CD4-positive, alpha-beta T cell treated with Interleukin-6 at 100 ng/mL for 8 hours (primary cell): ENCODE measurements at regions not wholly inside any gene's neighbourhood (a gene's known extent, or its start where the extent isn't known, plus 50 kb on each side); places are given as distances from the start of the nearest gene placed in this dataset.

ENCODE experiments used
- DNase-seq: peaks from one replicate; pipeline ENCODE4 v3.0.0-alpha.2; 2020; ENCODE audit warnings: mixed read lengths, low spot score

DNA sequence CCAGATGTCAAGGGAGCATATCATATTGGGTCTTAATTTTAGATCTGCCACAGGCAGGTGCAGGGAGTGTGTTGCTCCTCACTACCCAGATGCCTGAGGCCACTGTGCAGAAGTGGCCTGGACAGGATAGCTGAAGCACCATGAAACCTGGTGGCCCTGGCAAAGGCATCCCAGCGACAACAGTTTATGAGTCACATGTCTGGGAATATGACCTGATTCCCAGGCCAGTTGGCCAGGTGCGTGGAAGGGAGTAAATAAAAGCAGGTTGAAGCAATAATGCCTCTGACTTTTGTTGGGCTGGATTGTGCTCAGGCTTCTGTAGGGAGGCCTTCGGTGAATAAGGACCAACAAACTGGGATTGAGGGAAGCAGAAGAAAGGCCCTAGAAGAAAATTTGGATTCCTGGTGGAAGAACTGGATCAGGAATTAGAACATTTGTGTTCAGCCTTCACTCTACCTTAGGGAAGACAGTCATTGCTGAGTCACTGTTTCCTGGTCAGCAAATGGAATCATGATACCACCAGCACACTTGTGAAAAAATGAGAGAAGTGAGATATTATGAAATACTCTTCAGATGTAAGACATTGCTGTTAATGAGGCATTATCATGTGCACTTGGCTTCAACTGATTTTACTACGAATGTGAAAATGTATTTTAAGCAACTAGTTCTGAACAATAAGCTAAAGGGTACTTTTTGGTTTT, 78.4 kb upstream of the ZNF516 start:
- no peak for DNase-seq

DNA sequence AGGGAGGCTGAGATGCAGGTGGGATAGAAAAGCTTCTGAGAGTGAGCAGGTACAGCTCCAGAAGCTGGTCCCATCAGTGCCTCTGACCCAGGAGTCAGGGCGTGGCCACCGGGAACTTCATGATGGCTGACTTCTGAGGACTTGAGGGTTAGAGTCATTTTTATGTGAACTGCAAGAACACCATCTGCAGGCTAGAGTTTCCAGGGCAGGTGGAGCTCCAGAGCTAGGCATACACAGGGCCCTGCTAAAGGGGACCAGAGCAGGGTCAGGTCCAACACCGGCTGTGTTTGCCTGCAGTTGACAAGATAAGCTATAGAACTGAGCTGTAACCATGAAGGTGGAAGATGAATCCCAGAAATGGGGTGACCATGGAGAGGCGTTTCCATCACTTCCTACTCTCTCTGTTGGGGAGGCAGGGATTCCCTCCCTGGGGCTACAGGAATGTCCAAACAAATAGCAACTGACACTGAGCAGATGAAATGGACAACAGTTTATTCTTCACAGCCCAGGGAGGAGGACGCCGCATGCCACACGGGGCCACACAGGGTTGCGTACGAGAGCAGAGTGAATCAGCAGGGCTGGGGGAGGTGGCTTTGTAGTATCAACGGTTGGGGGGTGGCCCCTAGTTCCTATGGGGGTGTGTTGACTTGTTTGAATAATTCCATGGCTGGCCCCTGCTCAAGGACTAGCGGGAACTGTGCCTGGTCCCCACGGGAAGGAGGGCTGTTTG, 77.6 kb upstream of the ZNF516 start:
- no peak for DNase-seq

DNA sequence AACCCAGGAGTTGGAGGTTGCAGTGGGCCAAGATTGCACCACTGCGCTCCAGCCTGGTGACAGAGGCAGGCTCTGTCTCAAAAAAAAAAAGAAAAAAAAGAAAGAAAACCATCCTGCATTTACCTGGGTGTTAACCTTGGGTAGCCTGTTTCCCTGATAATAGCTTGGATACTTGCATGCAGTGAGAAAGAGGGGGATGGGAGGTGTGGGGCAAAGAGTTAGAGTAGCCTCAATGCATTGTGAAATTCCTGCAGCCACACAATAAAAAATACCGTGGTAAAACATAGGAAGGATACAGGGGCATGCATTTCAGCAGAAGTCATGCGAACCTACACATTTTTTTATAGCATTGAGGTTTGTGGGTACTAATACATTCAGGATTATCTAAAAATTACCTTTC, 76.6 kb upstream of the ZNF516 start:
- no peak for DNase-seq

DNA sequence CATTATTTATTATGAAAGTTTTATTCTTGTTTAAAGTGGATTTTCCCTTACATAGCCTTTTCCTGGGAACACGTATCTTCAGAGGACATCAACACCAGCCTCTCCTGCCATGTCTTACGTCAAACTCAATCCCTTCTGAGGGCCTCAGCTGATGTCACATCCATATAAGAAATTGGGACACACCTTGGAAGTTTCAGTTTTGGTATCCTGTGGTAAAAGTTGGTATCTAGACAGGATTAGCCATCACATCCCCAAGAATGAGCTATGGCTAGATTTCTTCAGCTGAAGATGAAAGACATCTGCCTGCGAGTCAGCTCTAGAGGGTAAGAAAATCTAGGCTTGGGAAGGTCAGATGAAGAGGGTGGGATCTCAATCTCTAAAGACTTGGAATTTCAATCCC, 75.8 kb upstream of the ZNF516 start:
- DNase-seq = no peak

DNA sequence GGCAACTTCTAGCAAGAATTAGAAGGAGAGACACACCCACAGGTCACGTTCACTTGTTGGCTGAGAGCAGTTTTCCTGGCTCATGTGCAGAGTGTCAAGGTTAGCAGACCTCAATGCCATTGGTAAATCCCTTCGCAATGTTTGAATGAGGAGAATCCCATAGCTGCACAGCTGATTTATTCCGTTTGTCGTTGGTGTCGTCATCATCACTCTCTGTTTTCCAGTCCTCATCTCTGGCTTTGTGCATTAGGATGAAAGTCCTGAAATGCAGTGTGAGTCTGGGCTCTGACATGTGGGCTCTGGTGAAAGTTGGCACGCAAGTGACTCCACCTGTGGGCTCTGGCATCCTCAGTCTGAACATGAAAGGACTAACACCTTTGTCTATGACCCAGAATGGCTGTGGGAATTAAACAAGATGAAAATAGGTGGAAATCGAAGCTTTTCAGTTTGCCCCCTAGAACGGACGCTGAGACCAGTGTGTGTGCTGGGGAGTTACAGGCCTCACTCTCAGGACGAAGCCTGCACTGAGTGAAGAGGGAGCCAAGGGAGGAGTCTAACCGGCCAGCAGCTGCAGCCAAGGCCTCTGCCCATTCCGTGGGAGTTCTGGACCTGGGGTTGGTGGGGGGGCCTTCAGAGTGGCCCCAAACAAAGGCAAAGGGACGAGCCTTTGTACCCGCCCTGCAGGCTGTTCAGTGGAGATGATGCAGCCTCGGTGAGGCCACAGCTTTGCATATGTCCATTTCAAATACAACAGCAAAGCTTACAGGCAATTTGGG, 74.8 kb upstream of the ZNF516 start:
- DNase-seq = no peak

DNA sequence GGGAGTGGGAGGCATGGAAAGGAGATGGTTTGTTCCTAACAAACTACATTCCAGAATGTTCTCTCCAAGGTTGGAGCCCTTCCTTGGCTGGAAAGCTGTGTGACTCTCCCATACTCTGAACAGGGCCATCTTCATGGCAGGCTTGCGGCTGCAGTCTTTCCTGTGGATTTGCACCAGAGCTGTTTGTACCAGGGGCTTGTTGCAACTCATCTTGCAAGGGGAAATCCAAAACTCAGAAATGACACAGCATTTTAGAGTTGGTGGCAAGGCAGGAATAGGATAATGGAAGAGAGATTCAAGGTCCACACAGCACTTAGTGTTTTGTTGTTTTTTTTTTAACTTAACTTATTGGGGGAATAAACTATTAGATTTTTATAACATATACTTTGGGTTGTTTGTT, 73.7 kb upstream of the ZNF516 start:
- no peak for DNase-seq

DNA sequence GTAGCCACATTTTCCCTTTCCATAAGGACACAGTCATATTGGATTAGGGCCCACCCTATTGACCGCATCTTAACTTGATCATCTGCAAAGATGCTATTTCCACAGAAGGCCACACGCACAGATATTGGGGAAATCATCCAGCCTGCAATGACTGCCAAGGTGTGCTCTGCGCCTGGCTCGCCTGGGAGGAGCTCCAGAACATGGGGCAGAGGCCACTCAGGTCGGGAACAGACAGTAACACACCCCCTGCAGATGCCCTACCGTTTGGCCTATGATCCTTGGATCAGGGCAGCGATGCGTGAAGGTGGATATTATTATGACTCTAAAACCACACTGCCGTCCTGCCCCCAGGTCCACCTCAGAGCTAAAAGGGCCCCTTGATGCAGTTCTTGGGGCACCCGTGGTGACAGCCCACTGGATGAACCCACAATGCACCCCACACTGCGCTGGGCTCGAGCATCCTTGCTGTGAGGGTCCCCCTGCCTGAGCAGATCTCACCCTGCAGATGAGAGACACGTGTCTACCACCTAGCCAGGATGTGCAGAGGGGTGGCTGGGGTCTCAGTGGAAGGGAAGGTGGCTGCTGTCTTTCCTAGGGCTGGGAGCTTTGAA, 72.9 kb upstream of the ZNF516 start:
- DNase-seq = no peak

DNA sequence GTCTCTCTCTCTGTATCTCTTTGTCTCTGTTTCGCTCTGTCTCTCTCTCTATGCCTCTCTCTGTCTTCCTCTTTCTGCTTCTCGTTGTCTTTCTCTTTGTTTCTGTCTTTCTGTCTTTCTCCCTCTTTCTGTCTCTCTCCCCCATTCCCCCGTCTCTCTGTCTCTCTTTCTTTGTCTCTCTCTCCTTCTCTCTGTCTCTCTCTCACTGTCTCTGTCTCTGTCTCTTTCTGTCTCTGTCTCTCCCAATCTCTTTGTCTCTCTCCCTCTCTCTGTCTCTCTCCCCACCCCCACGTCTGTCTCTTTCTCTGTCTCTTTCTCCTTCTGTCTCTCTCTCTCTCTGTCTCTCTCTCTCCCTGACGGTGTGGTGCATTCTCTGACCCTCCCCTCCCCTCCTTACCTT, 71.9 kb upstream of the ZNF516 start:
- DNase-seq = no peak

DNA sequence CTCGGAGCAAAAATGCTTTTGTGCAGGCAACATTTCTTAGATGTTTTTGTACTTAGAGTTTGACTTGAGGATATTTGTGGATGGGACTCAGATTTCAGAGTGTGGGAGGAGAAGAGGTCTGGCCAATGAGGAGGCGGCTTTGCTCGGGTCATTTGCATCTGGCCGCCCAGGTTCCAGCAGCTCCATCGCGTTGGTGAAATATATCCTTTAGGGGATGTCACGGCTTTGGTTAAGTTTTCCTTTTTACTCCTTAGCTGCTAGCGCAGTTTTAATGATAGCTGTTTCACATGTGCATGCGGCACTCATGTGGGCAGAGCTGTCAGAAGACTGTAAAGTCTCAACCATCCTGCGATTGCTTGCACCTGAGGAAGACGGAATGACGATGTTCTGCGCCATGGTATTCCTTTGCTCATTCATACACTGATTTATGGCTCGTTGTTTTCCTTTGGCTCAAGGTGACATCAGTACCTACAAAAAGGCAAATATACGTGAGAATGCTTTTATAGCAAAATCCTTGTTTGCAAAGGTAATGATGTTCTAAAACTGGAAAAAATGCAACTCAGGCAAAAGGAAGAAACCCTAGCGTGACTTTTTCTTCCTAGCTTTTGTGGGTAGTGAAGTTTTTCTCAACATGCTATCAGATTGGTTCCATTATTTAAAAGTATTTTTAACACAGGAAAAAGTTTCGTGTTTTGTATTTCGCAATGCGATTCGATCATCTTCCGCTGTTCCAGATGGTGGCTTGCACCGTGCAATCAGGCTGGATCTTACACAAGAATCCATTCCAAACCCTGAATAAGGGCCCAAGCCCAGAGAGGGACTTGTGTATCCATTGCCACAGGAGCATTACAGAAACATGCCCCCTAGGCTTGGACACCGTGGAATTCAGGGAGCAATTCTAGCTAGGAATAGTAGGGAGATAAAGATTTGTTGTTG, 70.5 kb upstream of the ZNF516 start:
- no peak for DNase-seq

DNA sequence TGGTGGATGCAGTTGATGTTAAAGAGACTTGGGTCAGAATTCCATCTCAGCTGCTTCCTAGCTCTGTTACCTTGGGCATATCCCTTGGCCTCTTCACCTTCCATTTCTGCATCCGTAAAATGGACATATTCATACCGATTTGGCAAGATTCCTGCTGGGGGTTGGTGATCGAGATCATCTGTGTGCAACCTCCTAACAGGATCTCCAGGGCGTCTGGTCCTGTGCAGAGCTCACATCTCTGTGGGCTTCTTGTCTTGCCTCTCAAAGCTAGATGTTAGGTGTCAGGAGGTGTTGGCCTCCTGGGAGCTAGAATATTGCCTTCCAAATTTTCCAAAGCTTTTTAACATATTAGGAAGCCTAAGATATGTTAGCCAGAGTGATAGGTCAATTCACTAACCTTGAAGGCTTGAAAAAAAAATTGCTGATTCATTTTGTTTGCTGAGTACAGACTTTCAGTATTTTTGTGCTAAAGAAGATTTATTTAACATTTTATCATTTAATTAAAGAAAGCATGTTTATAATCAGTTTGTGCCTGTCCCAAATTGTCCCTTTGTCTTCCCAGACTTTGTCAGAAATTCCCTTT, 69.7 kb upstream of the ZNF516 start:
- no peak for DNase-seq

DNA sequence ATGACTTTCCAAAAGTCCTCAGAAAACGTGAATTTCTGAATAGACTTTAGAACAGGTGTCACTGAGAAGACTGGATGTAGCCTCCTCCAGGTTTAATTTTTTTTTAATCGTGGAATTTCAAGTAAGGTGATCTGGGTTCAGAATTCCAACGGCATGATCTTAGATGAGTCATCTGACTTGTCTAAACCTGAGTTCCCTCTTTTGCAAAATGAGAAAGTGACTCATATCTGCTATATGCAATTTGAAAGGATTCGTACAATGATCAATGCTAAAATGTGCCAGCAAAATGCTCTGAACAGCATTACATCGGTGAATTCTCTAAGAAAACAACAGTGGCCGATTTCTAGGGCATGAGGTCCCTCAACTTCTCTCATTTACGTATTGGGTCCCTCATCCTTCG, 69.1 kb upstream of the ZNF516 start:
- no peak for DNase-seq

DNA sequence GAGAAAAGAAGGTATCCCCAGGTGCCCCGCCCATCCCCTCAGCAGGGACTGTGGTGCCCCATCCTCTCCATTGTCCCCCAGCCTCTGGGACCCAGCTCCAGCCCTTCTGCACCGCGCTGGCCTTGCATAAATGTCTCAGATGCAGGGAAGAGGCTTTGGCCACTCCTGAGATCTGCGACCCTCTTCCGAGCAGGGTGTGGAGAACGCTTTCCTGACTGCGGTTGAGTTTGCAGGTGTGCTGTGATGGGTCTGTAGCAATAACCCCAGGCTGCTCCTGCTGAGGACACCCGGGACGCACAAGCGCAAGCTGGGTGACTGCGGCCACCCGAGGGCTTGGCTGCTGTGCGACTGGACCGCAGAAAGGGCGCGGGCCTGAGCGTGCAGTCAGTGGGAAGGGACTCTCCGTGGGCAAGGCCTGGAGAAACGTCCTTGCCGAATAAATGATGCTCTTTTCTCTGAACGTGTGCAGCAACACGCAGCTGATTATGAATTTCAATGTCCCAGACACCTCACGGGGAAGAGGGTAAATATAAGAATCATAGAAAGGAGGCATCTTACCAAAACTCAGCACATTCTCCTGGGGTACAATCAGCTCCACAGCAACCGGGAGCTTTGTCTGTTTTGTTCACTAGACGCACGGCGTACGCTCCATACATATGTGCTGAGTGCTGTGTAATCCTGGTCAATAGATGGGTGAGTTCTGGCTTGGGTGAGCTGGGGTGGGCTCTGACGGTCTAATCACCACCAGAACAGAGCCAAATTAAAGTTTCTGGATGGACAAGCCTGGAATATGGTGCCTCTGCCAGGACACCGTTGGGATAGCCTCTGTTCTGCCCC, 67.5 kb upstream of the ZNF516 start:
- DNase-seq = no peak

DNA sequence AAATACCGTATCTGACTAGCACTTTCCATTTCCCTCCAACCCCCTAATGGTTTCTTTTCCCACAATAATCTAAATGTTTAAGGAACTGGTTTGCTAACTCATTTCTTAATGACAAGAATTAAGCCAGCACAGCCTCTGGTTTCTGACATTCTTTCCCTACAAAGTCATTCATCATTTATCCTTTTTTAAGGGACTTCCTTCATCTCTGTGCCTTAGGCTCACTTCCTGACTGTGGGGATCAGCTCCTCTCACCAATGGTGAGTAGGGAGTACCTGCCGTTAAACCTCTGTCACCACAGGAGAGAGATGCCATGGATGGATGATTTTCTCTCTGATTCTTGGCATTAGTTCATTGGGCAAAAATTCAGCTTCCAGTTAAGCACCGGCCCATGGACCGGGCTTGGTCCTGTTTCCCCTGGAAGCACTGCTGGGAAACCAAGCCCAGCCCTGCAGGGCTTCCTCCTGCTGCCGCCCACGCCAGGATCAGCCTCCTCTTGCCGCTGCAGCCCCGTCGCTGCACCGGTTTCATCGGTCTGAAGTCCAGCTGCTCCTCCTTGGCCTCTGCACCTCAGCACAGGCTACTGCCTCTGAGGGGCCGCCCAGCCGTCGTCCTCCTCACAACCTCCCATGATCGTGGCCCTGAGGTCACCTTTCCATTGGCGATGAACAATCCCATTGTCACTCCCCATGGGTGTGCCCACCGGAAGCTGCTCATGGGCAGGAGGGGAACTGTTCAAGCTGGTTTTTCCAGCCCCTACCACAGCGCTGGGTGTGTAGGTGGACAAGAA, 64.0 kb upstream of the ZNF516 start:
- no peak for DNase-seq

DNA sequence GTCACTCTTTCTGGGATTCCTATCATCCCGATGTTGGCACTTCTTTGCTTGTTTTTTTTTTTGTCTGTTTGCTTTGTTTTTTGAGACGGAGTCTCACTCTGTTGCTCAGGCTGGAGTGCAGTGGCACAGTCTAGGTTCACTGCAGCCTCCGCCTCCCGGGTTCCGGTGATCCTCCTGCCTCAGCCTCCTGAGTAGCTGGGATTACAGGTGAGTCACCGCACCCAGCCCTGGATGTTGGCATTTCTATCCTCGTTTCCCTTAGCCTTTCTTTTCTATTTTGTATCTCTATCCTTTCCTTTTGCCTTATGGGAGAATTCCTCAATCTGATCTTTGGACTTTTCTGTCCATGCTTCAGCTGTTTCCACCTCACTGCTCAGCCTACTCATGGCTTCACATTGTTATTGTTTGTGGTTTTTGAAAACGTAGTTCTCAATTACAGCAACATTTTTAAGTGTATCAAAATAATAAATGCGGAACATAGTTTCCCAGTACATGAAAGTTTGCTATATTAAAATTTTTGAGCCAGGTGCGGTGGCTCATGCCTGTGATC, 62.1 kb upstream of the ZNF516 start:
- no peak for DNase-seq

DNA sequence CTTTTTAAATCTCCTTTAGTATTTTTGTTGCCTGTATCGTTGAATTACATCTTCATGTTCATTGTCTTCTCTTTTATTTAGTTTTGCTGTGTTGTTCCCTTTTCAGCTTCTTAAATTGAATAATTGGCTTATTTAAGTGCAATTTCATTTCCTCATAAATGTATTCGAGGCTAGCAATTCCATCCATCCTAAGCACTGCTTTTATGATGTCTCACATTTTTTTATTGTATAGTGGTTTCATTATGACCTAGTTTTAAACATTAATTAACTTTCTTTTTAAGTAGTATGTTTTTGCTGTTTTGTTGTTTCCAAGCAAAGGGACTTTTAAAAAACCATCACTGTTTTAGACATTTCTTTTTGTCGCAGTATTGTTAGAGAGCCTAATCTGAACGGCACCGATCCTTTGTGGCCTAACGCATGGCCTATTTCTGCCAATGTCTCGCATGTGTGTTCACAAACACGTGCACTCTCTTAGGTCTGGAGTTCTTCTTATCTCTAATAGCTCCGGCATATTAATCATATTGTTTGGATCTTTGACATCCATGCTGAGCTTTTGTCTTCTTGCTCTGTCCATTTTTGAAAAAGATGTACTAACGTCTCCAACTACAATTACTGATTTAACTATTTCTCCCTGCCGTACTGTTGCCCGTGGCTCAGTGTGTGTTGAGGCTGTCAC, 59.6 kb upstream of the ZNF516 start:
- DNase-seq = no peak

DNA sequence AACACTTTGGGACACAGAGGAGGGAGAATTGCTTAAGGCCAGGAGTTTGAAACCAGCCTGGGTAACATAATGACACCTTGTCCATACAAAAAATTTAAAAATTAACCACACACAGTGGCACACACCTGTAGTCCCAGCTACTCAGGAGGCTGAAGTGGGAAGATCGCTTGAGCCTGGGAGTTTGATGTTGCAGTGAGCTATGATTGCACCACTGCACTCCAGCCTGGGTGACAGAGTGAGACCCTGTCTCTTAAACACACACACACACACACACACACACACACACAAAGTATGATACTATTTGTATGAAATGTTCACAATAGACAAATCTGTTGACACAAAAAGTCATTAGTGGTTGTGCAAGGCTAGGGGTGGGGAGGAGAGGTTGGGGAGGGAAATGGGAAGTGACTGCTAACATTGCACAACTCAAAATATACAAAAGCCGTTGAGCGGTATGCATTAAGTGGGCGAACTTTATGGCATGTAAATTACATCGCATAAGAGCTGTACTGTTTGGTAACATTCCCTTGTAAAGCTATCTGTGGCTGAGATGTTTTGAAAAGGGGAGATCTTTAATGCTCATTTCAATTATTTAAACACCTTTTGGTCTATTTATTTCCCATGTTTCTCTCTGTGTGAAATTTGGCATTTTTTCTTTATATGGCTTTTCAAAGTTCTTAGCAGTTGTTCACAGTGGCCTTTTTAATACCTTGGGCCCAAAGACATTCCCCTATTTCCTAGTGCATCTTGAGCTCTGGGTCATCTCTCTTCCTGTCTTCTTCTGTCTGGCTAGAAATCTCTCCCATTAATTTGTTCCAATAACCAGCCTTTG, 58.9 kb upstream of the ZNF516 start:
- DNase-seq = no peak

DNA sequence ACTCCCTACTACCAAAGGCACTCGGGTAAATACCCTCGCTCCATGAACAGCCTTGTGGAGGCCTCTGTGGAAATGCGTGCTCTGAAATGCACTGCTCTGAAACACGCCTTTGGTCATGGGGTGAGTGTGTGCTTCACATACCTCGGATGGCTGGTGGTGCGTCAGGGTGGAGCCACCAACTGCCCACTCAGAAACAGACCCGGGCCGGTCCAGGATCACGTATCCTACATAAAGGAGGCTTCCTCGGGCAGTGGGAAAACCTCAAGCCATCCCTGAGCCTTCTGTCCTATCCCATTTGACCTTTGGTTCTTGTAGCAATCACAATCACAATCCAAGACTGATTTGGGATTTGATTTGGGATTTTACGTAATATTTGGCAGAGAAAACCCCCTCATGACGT, 53.5 kb upstream of the ZNF516 start:
- DNase-seq = no peak

DNA sequence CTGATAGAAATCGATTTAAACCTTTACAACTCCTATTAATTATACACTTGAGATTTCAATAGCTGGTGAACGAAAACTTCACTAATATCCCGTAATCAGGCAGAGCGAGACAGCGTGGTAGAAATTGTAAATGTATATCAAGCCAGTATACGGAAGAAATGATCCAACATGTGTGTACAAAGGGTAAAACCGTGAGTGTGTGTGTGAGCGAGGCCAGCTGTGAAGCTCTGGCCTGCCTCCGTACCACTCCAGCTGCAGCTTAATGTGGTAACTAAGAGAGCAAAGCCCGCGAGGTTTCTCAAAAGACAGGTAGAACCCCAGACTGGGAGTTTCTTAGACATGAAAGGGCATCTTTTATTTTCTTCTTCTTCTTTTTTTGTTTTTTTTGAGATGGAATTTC, 52.3 kb upstream of the ZNF516 start:
- DNase-seq = no peak
